Testis (tissue), 2 donors: ENCODE measurements at regions not wholly inside any gene's neighbourhood (a gene's known extent, or its start where the extent isn't known, plus 50 kb on each side); places are given as distances from the start of the nearest gene placed in this dataset.
"Not testable (repeated sequence)": the region's sequence is repeated elsewhere in the genome, so short reads cannot be mapped to it uniquely, and the experiment has no call there.

Experiments
- DNase-seq: peaks from one replicate; pipeline ENCODE4 v3.0.0-alpha.2; 2019
- H3K27ac ChIP-seq, 2 donors: fragments of 200-600 bp; sonication (generic); one replicate each; pipeline ENCODE4 v1.5.1; 2019
- H3K27me3 ChIP-seq: fragments of 200-600 bp; sonication (generic); one replicate; pipeline ENCODE4 v1.5.1; 2019
- H3K36me3 ChIP-seq: fragments of 200-600 bp; sonication (generic); one replicate; pipeline ENCODE4 v1.5.1; 2017; ENCODE audit warnings: low read depth; ENCODE audit errors: missing control alignments
- H3K4me1 ChIP-seq: fragments of 200-600 bp; sonication (generic); one replicate; pipeline ENCODE4 v1.5.1; 2019
- H3K4me3 ChIP-seq, 2 donors: fragments of 200-600 bp; sonication (generic); one replicate each; pipeline ENCODE4 v1.5.1; 2017 to 2019
- H3K9me3 ChIP-seq: fragments of 200-600 bp; sonication (generic); one replicate; pipeline ENCODE4 v1.5.1; 2017
- WGBS, 2 donors: methylation state at CpG; one replicate each; pipeline ENCODE4 v1.1.5; 2018; 5-methylcytosine and 5-hydroxymethylcytosine counted together
- intact Hi-C: fragments of 100-400 bp; cut with DNase I; formaldehyde crosslinking; loops from one replicate; pipeline ENCODE4 v1.15.1; 2023; ENCODE audit warnings: low total_unique reads

GRCh38 chr2:110357616-110358015, 115.0 kb downstream of the LIMS4 start:
- H3K9me3 ChIP-seq, DNase-seq, H3K27ac ChIP-seq, intact Hi-C loops, H3K4me3 ChIP-seq, H3K4me1 ChIP-seq, H3K27me3 ChIP-seq, H3K36me3 ChIP-seq: not testable (repeated sequence)
- WGBS, 2 donors, result no CpG with 5 or more reads among the region's 2 CpGs

DNA sequence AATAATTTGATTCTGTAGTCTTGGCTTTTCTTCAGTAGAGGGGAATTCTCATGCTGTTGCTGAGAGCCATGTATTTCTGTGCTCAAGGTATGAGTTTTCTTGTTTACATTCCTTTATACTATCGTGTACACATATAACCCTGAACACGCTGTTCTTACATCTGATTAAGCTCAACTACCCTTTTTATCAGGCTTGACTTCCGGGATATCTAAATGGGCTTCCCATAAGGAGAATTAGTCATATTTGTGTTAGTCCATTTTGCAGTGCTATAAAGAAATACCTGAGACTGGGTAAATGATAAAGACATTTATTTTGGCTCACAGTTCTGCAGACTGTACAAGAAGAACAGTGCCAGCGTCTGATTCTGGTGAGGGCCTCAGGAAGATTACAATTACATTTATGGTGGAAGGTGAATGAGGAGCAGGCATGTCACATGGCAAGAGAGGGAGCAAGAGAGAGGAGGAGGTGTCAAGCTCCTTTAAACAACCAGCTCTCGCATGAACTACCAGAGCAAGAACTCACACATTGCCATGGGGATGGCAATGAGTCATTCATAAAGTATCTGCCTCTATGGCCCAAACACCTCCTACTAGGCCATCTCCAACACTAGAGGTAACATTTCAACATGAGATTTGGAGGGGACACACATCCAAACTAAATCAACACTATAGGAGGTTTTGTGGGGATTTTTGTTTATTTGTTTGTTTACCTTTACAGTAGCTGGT, 118.2 kb downstream of the LIMS4 start:
- H3K9me3 ChIP-seq, DNase-seq, H3K4me1 ChIP-seq, H3K36me3 ChIP-seq, intact Hi-C loops, H3K27me3 ChIP-seq, H3K4me3 ChIP-seq, H3K27ac ChIP-seq: not testable (repeated sequence)
- WGBS, 2 donors, result no CpG with 5 or more reads among the region's 5 CpGs

DNA sequence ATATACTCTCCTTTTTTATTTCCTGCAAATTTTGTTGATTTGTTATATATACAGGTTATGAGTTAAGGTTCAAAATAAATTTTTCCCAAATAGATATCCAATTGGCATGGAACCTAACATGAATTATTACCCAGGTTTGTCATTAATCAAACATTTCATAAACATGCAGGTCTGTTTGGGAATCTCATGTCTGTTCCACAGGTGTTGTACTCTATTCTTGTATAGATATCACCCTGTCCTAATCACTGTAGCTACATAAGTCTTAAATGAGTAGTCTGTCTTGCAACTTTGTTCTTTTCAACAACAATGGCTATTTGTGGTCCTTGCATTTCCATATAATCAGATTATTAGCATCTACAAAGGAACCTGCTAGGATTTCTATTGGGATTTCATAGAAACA, 121.9 kb downstream of the LIMS4 start:
- DNase-seq, intact Hi-C loops, H3K27me3 ChIP-seq, H3K4me3 ChIP-seq, H3K9me3 ChIP-seq, H3K36me3 ChIP-seq, H3K4me1 ChIP-seq, H3K27ac ChIP-seq: not testable (repeated sequence)

GRCh38 chr2:110348902-110349301, 123.7 kb downstream of the LIMS4 start:
- H3K4me3 ChIP-seq, H3K27me3 ChIP-seq, intact Hi-C loops, H3K9me3 ChIP-seq, H3K4me1 ChIP-seq, DNase-seq, H3K36me3 ChIP-seq, H3K27ac ChIP-seq: not testable (repeated sequence)
- no CpG with 5 or more reads among the region's 12 CpGs for WGBS, 2 donors

DNA sequence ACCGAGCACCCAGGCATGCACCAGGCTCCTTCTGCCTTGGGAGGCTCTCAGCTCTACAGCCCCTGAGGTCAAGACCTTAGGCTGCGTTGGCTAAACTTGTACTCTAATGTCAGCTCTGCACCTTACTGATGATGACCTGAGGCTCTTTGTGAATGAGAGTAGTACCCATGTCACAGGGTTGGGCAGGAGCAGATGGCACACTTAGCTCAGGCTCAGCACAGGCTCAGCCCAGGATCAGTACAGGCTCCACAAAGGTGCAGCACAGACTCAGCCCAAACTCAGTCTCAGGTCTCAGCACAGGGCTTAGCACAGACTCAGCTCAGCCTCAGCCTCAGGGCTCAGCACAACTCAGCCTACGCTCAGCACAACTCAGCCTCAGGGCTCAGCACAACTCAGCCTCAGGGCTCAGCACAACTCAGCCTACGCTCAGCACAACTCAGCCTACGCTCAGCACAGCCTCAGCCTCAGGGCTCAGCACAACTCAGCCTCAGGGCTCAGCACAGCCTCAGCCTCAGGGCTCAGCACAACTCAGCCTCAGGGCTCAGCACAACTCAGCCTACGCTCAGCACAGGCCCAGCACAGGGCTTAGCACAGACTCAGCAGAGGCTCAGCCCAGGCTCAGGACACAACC, 128.1 kb downstream of the LIMS4 start:
- intact Hi-C loops, H3K4me3 ChIP-seq, H3K36me3 ChIP-seq, DNase-seq, H3K27ac ChIP-seq, H3K27me3 ChIP-seq, H3K9me3 ChIP-seq, H3K4me1 ChIP-seq: not testable (repeated sequence)
- 95% methylated on average over 4 of the region's 6 CpGs; no CpG with 5 or more reads in 1 of the 2 donors for WGBS, 2 donors

DNA sequence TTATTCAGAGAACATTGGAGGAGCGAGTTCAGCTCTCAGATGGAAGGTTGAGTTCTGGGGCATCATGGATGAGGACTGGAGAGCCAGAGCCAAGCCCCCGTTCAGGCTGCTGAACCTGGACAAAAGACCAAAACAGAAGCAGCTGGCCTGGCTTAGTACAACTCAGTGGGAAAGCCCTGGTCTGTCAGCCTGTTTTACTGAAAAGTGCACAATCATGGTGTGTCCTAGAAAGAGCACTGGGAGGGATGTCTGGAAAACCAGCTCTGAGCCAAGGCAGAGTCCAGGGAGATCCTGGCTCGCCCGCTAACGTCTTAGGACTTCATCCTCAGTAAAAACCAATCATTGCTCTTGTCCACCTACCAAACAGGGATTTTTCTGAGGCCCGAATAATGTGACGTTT, 129.7 kb upstream of the MTLN start:
- H3K4me1 ChIP-seq, intact Hi-C loops, H3K27me3 ChIP-seq, DNase-seq, H3K4me3 ChIP-seq, H3K36me3 ChIP-seq, H3K27ac ChIP-seq, H3K9me3 ChIP-seq: not testable (repeated sequence)
- WGBS, 2 donors, result 63% methylated on average over 2 of the region's 7 CpGs; no CpG with 5 or more reads in 1 of the 2 donors

GRCh38 chr2:110339126-110339525, 126.8 kb upstream of the MTLN start:
- intact Hi-C loops, H3K27me3 ChIP-seq, H3K27ac ChIP-seq, H3K4me1 ChIP-seq, DNase-seq, H3K36me3 ChIP-seq, H3K4me3 ChIP-seq, H3K9me3 ChIP-seq: not testable (repeated sequence)
- WGBS, 2 donors, result no CpG with 5 or more reads among the region's 2 CpGs

DNA sequence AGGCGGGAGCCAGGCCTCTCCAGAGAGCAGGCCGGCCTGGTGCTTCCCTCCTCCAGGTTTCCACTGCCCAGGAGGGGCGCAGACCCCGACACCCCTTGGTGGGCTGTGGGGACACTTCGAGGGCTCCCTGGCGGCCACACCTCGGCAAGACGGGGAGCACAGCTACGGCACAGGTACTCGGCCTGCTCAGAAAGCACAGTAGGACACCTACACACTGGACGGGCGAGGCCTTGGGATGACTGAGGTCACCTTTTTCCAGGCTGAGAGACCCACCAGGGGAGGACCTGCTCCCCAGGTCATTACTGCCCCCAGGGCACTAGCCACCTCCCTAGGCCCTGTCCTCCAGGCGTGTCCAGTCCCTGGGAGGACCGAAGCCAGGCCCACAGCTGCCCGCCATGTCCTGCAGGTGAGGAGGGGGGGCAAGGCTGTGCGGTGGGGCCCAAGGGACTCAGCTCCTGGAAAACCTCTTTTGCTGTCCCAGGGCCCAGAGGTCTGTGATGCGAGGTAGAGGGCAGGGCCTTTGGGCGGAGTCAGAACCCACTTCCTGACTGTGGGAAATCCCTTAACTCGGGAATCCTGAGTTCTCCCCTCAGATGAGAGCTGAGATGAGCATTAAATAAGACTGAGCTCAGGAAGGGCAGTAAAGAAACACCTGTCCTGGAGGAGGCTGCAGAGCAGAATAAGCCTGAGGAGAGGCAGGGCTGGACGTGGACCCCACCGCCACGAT, 126.1 kb upstream of the MTLN start:
- H3K4me3 ChIP-seq, H3K36me3 ChIP-seq, H3K4me1 ChIP-seq, DNase-seq, intact Hi-C loops, H3K27me3 ChIP-seq, H3K27ac ChIP-seq, H3K9me3 ChIP-seq: not testable (repeated sequence)
- 69 to 95% methylated on average over 4 to 8 of the region's 22 CpGs for WGBS, 2 donors

DNA sequence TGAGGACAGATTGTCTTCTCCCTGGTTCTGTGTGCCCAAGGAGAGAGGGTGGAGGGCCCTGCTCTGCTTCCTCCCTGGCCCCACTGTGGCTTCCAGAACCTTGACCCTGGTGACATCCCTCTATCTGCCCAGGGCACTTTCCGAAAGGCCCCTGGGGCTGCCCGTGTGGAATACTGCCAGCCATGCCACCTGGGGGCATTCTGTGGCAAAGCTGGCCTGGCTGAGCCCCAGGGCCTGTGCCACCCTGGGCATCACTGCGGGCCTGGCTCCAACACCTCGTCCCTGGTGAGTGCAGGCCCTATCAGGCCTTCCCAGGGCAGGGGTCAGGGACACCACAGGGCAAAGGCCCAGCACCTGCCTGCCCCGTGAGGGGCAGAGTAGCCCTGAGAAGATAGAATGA, 123.7 kb upstream of the MTLN start:
- DNase-seq, intact Hi-C loops: not testable (repeated sequence)
- 69% methylated on average over 3 of the region's 5 CpGs; no CpG with 5 or more reads in 1 of the 2 donors for WGBS, 2 donors

GRCh38 chr2:110335415-110336049, 123.2 kb upstream of the MTLN start:
- intact Hi-C loops, DNase-seq: not testable (repeated sequence)

More for the DNA sequence above, 123.7 kb upstream of the MTLN start:
- H3K4me1 ChIP-seq, H3K27ac ChIP-seq, H3K36me3 ChIP-seq, H3K4me3 ChIP-seq, H3K9me3 ChIP-seq, H3K27me3 ChIP-seq: not testable (repeated sequence)

GRCh38 chr2:110333114-110334095, 121.1 kb upstream of the MTLN start:
- H3K4me3 ChIP-seq, DNase-seq, H3K27me3 ChIP-seq, H3K27ac ChIP-seq, intact Hi-C loops, H3K36me3 ChIP-seq, H3K4me1 ChIP-seq, H3K9me3 ChIP-seq: not testable (repeated sequence)
- WGBS, 2 donors, result 81 to 96% methylated on average over 3 to 6 of the region's 18 CpGs

More at GRCh38 chr2:110335415-110336049, 123.2 kb upstream of the MTLN start:
- H3K27ac ChIP-seq, H3K36me3 ChIP-seq, H3K4me1 ChIP-seq, H3K9me3 ChIP-seq, H3K4me3 ChIP-seq, H3K27me3 ChIP-seq: not testable (repeated sequence)
- WGBS, 2 donors, result 100% methylated on average over 2 to 3 of the region's 10 CpGs
